Gastroesophageal sphincter (tissue), 4 donors: ENCODE measurements at regions not wholly inside any gene's neighbourhood (a gene's known extent, or its start where the extent isn't known, plus 50 kb on each side); places are given as distances from the start of the nearest gene placed in this dataset.

ENCODE experiments used
- ATAC-seq: fragments of 150-250 bp; one replicate; pipeline ENCODE4 v1.9.1; 2016; ENCODE audit warnings: mild to moderate bottlenecking, moderate library complexity
- H3K27ac ChIP-seq, 4 donors: fragments of 200-600 bp; sonication (generic) in 3 of 4; 1 replicate in 3 of 4; 2 replicates in 1 of 4; pipeline ENCODE4 v1.5.1; 2016 to 2019
- H3K27me3 ChIP-seq: fragments of 200-600 bp; sonication (generic); one replicate; pipeline ENCODE4 v1.5.1; 2019
- H3K36me3 ChIP-seq, 2 donors: fragments of 200-600 bp; sonication (generic); one replicate each; pipeline ENCODE4 v1.5.1; 2019; ENCODE audit warnings: control low read depth in 1 of 2
- H3K4me1 ChIP-seq, 3 donors: fragments of 200-600 bp; sonication (generic); 1 replicate in 2 of 3; 2 replicates in 1 of 3; pipeline ENCODE4 v1.5.1; 2016 to 2019; ENCODE audit warnings: control low read depth in 2 of 3
- H3K4me3 ChIP-seq, 2 donors: fragments of 200-600 bp; sonication (generic); one replicate each; pipeline ENCODE4 v1.5.1; 2019; ENCODE audit warnings: mild to moderate bottlenecking in 1 of 2, moderate library complexity in 1 of 2
- H3K9me3 ChIP-seq, 3 donors: fragments of 200-600 bp; sonication (generic); one replicate each; pipeline ENCODE4 v1.5.1; 2017 to 2019; ENCODE audit warnings: control low read depth in 2 of 3
- CTCF ChIP-seq, 4 experiments: fragments of 200-600 bp in 2 of 4; fragments of 450-650 bp in 2 of 4; sonication (generic) in 1 of 4; IDR thresholded peaks; one replicate each; pipeline ENCODE4 v1.5.1; 2017 to 2019; ENCODE audit warnings: antibody characterized with exemption in 4 of 4, mild to moderate bottlenecking in 2 of 4, moderate library complexity in 2 of 4
- EP300 ChIP-seq: sonication (generic); formaldehyde crosslinking; IDR thresholded peaks from one replicate; pipeline ENCODE4 v1.6.1; 2017; ENCODE audit warnings: antibody characterized with exemption, mild to moderate bottlenecking
- POLR2A ChIP-seq, 2 donors: fragments of 450-650 bp; IDR thresholded peaks; one replicate each; pipeline ENCODE4 v1.6.1; 2017; ENCODE audit warnings: antibody characterized with exemption in 2 of 2, mild to moderate bottlenecking in 2 of 2, moderate library complexity in 1 of 2
- POLR2AphosphoS5 ChIP-seq: sonication (generic); formaldehyde crosslinking; IDR thresholded peaks from one replicate; pipeline ENCODE4 v1.6.1; 2017; ENCODE audit warnings: antibody characterized with exemption
- WGBS, 2 donors: methylation state at CpG; one replicate each; pipeline ENCODE4 v1.1.5; 2018; ENCODE audit warnings: low coverage in 1 of 2; 5-methylcytosine and 5-hydroxymethylcytosine counted together

- no peak overlapping the region for H3K4me3 ChIP-seq
- ATAC-seq: no peak
- H3K4me1 ChIP-seq: peaks cover 4 to 10% (median 4%) of the 10 kb centered on the region in 3 donors
- no peaks in the 10 kb centered on the region for H3K36me3 ChIP-seq
- H3K9me3 ChIP-seq: no peaks in the 10 kb centered on the region
- no CpG with 5 or more reads among the region's 1 CpG for WGBS, 2 donors
- TF ChIP-seq CTCF (IDR thresholded peaks at IDR 0.05) (no peak), POLR2AphosphoS5 (no peak), EP300 (no peak), POLR2A (IDR thresholded peaks at IDR 0.05) (no peak)
- H3K27ac ChIP-seq: no peak overlapping the region
- no peaks in the 10 kb centered on the region for H3K27me3 ChIP-seq
Measured at GRCh38 chr1:221122501-221122900, 243.3 kb downstream of the HLX start.

DNA sequence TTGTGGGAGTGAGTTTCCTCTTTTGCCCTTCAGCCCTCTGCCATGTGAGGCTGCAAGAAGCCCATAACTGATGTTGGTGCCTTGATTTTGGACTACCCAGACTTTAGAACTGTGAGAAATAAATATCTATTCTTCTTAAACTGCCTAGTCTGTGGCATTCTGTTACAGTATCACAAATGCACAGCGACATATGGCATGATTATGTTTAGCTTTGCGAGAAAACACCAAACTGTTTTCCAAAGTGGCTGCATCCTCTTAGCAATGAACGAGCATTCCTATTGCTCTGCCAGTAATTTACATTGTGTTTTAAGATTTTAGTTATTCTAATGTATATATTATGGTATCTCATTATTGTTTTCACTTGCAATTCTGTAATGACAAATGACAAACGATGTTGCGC, 246.7 kb downstream of the HLX start:
- peaks cover 0 to 13% (median 0%) of the 10 kb centered on the region in 3 donors for H3K9me3 ChIP-seq
- no peaks in the 10 kb centered on the region for H3K4me1 ChIP-seq
- 92 to 98% methylated on average over 5 of the region's 5 CpGs for WGBS, 2 donors
- no peak overlapping the region for H3K4me3 ChIP-seq
- H3K36me3 ChIP-seq: no peaks in the 10 kb centered on the region
- TF ChIP-seq EP300 (no peak), CTCF (IDR thresholded peaks at IDR 0.05) (no peak), POLR2AphosphoS5 (no peak), POLR2A (IDR thresholded peaks at IDR 0.05) (no peak)
- H3K27me3 ChIP-seq: no peaks in the 10 kb centered on the region
- ATAC-seq: no peak
- H3K27ac ChIP-seq: no peak overlapping the region

DNA sequence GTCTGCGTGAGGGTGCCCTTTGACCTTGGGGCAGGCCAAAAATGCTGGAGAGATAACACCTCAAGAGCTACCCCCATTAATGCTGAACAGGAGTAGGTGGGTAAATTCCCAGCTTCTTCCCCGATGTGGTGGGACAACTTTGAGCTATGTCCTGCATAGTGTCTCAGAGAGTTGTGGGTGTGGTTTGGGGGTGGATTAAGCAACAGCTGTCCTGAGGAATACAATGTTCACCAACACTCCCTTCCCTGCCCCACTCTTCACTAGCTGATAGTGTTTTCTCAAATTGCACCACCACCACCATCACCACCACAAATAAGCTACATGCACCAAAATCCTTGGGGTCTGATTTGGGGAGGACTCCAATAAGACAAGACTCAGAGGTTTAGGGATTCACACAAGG, 258.4 kb downstream of the HLX start:
- TF ChIP-seq CTCF (IDR thresholded peaks at IDR 0.05) (no peak), EP300 (no peak), POLR2A (IDR thresholded peaks at IDR 0.05) (no peak), POLR2AphosphoS5 (no peak)
- no peak for ATAC-seq
- Histone ChIP-seq H3K27me3 (no peaks in the 10 kb centered on the region), H3K9me3 (no peaks in the 10 kb centered on the region), H3K36me3 (no peaks in the 10 kb centered on the region), H3K4me1 (no peaks in the 10 kb centered on the region), H3K4me3 (no peak overlapping the region), H3K27ac (no peak overlapping the region)
- 78% methylated on average over 2 of the region's 2 CpGs; no CpG with 5 or more reads in 1 of the 2 donors for WGBS, 2 donors

GRCh38 chr1:221138516-221138915, 259.3 kb downstream of the HLX start:
- Histone ChIP-seq H3K4me1 (no peaks in the 10 kb centered on the region), H3K9me3 (no peaks in the 10 kb centered on the region), H3K27me3 (no peaks in the 10 kb centered on the region), H3K27ac (no peak overlapping the region), H3K36me3 (no peaks in the 10 kb centered on the region), H3K4me3 (no peak overlapping the region)
- no peak for ATAC-seq
- TF ChIP-seq POLR2A (IDR thresholded peaks at IDR 0.05): no peak
- no peak for TF ChIP-seq POLR2AphosphoS5
- no peak for TF ChIP-seq EP300
- TF ChIP-seq CTCF (IDR thresholded peaks at IDR 0.05): no peak

- WGBS, 2 donors: 67 to 75% methylated on average over 1 of the region's 1 CpG
- Histone ChIP-seq H3K36me3 (no peaks in the 10 kb centered on the region), H3K9me3 (no peaks in the 10 kb centered on the region), H3K4me3 (no peak overlapping the region), H3K27me3 (no peaks in the 10 kb centered on the region), H3K4me1 (no peaks in the 10 kb centered on the region), H3K27ac (no peak overlapping the region)
- no peak for TF ChIP-seq EP300
- TF ChIP-seq POLR2AphosphoS5: no peak
- no peak for TF ChIP-seq POLR2A (IDR thresholded peaks at IDR 0.05)
- no peak for TF ChIP-seq CTCF (IDR thresholded peaks at IDR 0.05)
- ATAC-seq: no peak
Measured at GRCh38 chr1:221139991-221140390, 260.7 kb downstream of the HLX start.
